ENCODE measurements at regions not wholly inside any gene's neighbourhood (a gene's known extent, or its start where the extent isn't known, plus 50 kb on each side); places are given as distances from the start of the nearest gene placed in this dataset.
"Not testable (repeated sequence)": the region's sequence is repeated elsewhere in the genome, so short reads cannot be mapped to it uniquely, and the experiment has no call there.

DNA sequence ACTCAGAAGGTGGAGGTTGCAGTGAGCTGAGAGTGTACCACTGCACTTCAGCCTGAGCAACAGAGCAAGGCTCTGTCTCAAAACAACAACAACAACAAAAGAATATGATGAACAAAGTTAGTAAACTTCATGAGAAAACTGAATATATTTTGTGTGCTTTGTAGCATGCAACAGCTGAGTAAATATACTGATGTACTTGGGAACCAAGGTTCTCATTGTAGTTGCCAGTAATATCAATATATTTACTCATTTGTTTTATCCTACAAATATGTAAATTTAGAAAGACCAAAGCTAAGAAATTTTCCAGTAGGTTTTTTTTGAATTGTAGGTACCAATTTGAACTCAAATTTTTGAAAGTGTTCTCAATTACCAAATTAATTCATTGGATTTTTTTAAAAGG, 127.2 kb downstream of the IPO8 start:
- no peaks in the 10 kb centered on the region for H3K27me3 ChIP-seq
- intact Hi-C loops (cut with DNase I): no loop called here
- H3K36me3 ChIP-seq: no peaks in the 10 kb centered on the region
- H3K9me3 ChIP-seq: no peaks in the 10 kb centered on the region
- H3K4me3 ChIP-seq: no peak overlapping the region
- TF ChIP-seq, protein P1, sequence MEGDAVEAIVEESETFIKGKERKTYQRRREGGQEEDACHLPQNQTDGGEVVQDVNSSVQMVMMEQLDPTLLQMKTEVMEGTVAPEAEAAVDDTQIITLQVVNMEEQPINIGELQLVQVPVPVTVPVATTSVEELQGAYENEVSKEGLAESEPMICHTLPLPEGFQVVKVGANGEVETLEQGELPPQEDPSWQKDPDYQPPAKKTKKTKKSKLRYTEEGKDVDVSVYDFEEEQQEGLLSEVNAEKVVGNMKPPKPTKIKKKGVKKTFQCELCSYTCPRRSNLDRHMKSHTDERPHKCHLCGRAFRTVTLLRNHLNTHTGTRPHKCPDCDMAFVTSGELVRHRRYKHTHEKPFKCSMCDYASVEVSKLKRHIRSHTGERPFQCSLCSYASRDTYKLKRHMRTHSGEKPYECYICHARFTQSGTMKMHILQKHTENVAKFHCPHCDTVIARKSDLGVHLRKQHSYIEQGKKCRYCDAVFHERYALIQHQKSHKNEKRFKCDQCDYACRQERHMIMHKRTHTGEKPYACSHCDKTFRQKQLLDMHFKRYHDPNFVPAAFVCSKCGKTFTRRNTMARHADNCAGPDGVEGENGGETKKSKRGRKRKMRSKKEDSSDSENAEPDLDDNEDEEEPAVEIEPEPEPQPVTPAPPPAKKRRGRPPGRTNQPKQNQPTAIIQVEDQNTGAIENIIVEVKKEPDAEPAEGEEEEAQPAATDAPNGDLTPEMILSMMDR (IDR thresholded peaks at IDR 0.05): no peak
- TF ChIP-seq POLR2A (IDR thresholded peaks at IDR 0.05) (no peak), EP300 (IDR thresholded peaks at IDR 0.05) (no peak)
- DNase-seq: no peak
- no peak overlapping the region for H3K27ac ChIP-seq
- H3K4me1 ChIP-seq (ENCODE audit: insufficient read depth): no peaks in the 10 kb centered on the region

DNA sequence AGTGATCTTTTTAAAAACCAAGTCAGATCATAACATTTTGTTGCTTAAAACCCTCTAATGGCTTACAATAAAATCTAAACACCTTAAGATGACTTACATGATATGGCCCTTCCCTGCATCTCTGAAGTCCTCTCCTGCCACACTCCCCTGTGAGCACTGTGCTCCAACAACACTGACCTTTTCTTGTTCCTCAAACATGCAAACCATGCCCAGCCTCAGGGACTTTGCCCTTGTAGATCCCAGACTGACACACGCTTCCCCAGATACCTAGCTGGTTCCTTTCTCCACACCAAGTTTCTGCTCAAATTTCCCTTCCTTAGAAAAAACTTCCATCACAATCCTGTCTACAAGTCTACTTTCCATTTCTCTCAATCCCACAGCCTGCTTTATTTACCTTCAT, 128.6 kb downstream of the IPO8 start:
- no peak overlapping the region for H3K27ac ChIP-seq
- intact Hi-C loops (cut with DNase I): no loop called here
- H3K4me1 ChIP-seq (ENCODE audit: insufficient read depth): no peaks in the 10 kb centered on the region
- H3K4me3 ChIP-seq: no peak overlapping the region
- no peaks in the 10 kb centered on the region for H3K36me3 ChIP-seq
- no peaks in the 10 kb centered on the region for H3K9me3 ChIP-seq
- DNase-seq: no peak
- H3K27me3 ChIP-seq: no peaks in the 10 kb centered on the region
- 93 to 100% (median 93%) methylated on average over 1 of the region's 1 CpG for WGBS, 3 donors
- TF ChIP-seq POLR2A (IDR thresholded peaks at IDR 0.05) (no peak), EP300 (IDR thresholded peaks at IDR 0.05) (no peak)
- TF ChIP-seq, protein P1 (IDR thresholded peaks at IDR 0.05): no peak

DNA sequence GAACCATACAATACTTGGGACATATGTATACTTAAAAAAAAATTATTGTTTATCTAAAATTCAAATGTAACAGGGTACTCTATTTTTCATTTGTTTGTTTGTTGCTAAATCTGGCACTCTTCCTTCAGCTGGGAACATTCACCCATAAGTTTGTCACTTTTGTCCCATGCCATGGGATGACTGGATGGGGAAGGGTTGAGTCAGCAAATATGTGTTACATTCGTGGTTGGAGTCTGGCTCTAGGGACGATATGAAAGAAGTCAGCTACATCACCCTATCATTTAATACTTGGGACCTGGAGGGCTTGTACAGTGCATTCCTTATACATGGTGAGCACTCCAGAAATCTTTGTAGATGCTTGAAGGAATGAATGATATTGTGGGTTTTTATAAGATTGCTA, 131.3 kb downstream of the IPO8 start:
- Histone ChIP-seq H3K36me3 (no peaks in the 10 kb centered on the region), H3K9me3 (no peaks in the 10 kb centered on the region), H3K4me1 (ENCODE audit: insufficient read depth) (no peaks in the 10 kb centered on the region), H3K27ac (no peak overlapping the region), H3K27me3 (no peaks in the 10 kb centered on the region), H3K4me3 (no peak overlapping the region)
- DNase-seq: no peak
- intact Hi-C loops (cut with DNase I): no loop called here
- WGBS, 3 donors: 66 to 88% (median 78%) methylated on average over 2 of the region's 2 CpGs
- TF ChIP-seq EP300 (IDR thresholded peaks at IDR 0.05) (no peak), POLR2A (IDR thresholded peaks at IDR 0.05) (no peak)
- TF ChIP-seq, protein P1 (IDR thresholded peaks at IDR 0.05): no peak

DNA sequence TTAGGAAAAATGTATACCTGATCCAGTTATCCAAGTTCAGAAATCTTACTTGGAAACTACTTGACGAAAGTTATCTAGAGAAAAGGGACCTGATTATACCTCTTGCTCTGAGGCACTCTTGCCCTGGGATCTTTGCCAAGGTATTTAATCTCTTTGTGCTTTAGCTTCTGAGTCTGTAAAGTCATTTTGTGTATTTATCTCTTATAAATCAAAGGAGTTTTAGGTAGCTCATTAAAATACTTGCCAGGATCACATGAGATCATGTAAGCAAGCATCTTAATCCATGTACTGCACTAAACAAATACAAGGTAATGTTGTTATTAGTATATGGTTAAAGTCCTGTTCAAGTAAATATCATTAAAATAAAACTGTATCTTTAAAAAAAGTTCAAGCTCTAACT, 147.5 kb downstream of the IPO8 start:
- 66 to 74% (median 68%) methylated on average over 1 of the region's 1 CpG for WGBS, 3 donors
- Histone ChIP-seq H3K9me3 (no peaks in the 10 kb centered on the region), H3K27me3 (no peaks in the 10 kb centered on the region), H3K4me3 (no peak overlapping the region), H3K36me3 (no peaks in the 10 kb centered on the region), H3K27ac (no peak overlapping the region), H3K4me1 (ENCODE audit: insufficient read depth) (no peaks in the 10 kb centered on the region)
- intact Hi-C loops (cut with DNase I): no loop called here
- TF ChIP-seq EP300 (IDR thresholded peaks at IDR 0.05) (no peak), POLR2A (IDR thresholded peaks at IDR 0.05) (no peak)
- TF ChIP-seq, protein P1 (IDR thresholded peaks at IDR 0.05): no peak
- no peak for DNase-seq

DNA sequence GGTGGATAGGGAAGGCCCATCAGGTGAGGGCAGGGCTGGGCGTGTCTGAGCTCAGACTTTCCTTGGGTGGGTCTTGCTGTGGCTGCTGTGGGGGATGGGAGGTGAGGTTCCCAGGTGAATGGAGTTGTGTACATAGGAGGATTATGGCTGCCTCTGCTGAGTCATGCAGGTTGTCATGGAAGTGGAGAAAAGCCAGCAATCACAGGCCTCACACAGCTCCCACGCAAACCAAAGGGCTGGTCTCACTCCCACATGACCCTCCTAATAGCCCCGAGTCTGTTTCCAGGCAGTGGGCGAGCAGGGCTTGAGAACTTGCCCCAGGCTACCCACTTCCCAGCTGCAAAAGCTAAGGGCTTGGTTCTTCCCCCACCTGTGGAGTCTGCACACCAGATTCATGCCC, 149.5 kb downstream of the IPO8 start:
- Histone ChIP-seq H3K4me1 (ENCODE audit: insufficient read depth) (no peaks in the 10 kb centered on the region), H3K9me3 (no peaks in the 10 kb centered on the region), H3K36me3 (no peaks in the 10 kb centered on the region), H3K4me3 (no peak overlapping the region), H3K27ac (no peak overlapping the region), H3K27me3 (no peaks in the 10 kb centered on the region)
- 80 to 92% (median 90%) methylated on average over 4 of the region's 4 CpGs for whole genome bisulfite sequencing, 3 donors
- no peak for DNase-seq
- intact Hi-C loops (cut with DNase I): no loop called here
- TF ChIP-seq, protein P1 (IDR thresholded peaks at IDR 0.05): no peak
- TF ChIP-seq POLR2A (IDR thresholded peaks at IDR 0.05): no peak
- no peak for TF ChIP-seq EP300 (IDR thresholded peaks at IDR 0.05)

DNA sequence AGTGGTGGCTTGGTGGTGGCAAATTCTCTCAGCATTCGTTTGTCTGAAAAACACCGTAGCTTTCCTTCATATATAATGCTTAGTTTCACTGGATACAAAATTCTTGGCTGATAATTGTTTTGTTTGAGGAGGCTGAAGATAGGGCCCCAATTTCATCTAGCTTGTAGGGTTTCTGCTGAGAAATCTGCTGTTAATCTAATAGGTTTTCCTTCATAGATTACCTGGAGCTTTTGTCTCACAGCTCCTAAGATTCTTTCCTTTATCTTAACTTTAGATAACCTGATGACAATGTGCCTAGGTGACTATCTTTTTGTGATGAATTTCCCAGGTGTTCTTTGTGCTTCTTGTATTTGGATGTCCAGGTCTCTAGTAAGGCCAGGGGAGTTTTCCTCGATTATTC, 151.0 kb downstream of the IPO8 start:
- H3K36me3 ChIP-seq; H3K4me1 ChIP-seq (ENCODE audit: insufficient read depth); intact Hi-C loops (cut with DNase I); DNase-seq; H3K4me3 ChIP-seq; H3K9me3 ChIP-seq; H3K27me3 ChIP-seq; H3K27ac ChIP-seq: not testable (repeated sequence)
- WGBS, 3 donors: 86 to 91% (median 90%) methylated on average over 3 of the region's 3 CpGs

Measured in ovary (tissue), 7 donors.